Smooth muscle cell (in vitro differentiated cells): ENCODE measurements at regions not wholly inside any gene's neighbourhood (a gene's known extent, or its start where the extent isn't known, plus 50 kb on each side); places are given as distances from the start of the nearest gene placed in this dataset.

Experiments
- DNase-seq: peaks from one replicate; lab custom pipeline; 2025; ENCODE audit not compliant: unreplicated experiment; lab: John Stamatoyannopoulos, UW
- H2AFZ ChIP-seq: fragments of 200-600 bp; sonication (generic); 2 replicates; pipeline ENCODE4 v1.6.0; 2016; ENCODE audit warnings: antibody characterized with exemption, low read depth, mild to moderate bottlenecking
- H3F3A ChIP-seq: fragments of 200-600 bp; sonication (generic); 2 replicates; pipeline ENCODE4 v1.6.0; 2017; ENCODE audit warnings: antibody characterized with exemption, low read depth
- H3K27ac ChIP-seq: fragments of 200-600 bp; sonication (generic); 2 replicates; pipeline ENCODE4 v1.5.1; 2016; ENCODE audit warnings: low read depth, mild to moderate bottlenecking
- H3K27me3 ChIP-seq: fragments of 200-600 bp; sonication (generic); 2 replicates; pipeline ENCODE4 v1.6.1; 2016; ENCODE audit warnings: low read depth, mild to moderate bottlenecking
- H3K36me3 ChIP-seq: fragments of 200-600 bp; sonication (generic); 2 replicates; pipeline ENCODE4 v1.5.1; 2016; ENCODE audit warnings: low read depth
- H3K4me1 ChIP-seq: fragments of 200-600 bp; sonication (generic); 2 replicates; pipeline ENCODE4 v1.5.1; 2016; ENCODE audit warnings: low read depth
- H3K4me2 ChIP-seq: fragments of 200-600 bp; sonication (generic); 2 replicates; pipeline ENCODE4 v1.6.0; 2016; ENCODE audit warnings: mild to moderate bottlenecking
- H3K4me3 ChIP-seq: fragments of 200-600 bp; sonication (generic); 2 replicates; pipeline ENCODE4 v1.5.1; 2016; ENCODE audit warnings: mild to moderate bottlenecking
- H3K79me2 ChIP-seq: fragments of 200-600 bp; sonication (generic); 2 replicates; pipeline ENCODE4 v1.6.0; 2016; ENCODE audit warnings: low read depth, mild to moderate bottlenecking
- H3K9ac ChIP-seq: fragments of 200-600 bp; sonication (generic); 2 replicates; pipeline ENCODE4 v1.6.0; 2016; ENCODE audit warnings: low read depth
- H3K9me3 ChIP-seq: fragments of 200-600 bp; sonication (generic); replicated peaks from 2 replicates; pipeline ENCODE4 v1.5.1; 2016; ENCODE audit warnings: low read depth
- H4K20me1 ChIP-seq: fragments of 200-600 bp; sonication (generic); 2 replicates; pipeline ENCODE4 v1.6.0; 2016; ENCODE audit warnings: low read depth
- WGBS: methylation state at CpG from one replicate; pipeline ENCODE4 v1.1.7; 2016; ENCODE audit warnings: low lambda C conversion rate; 5-methylcytosine and 5-hydroxymethylcytosine counted together
- TF ChIP-seq, protein P1 (sequence below): fragments of 200-600 bp; sonication (generic); IDR thresholded peaks from 2 replicates; pipeline ENCODE4 v1.5.1; 2017; ENCODE audit warnings: borderline replicate concordance, mild to moderate bottlenecking, antibody characterized with exemption; ENCODE audit not compliant: insufficient read depth, poor library complexity, severe bottlenecking

DNA sequence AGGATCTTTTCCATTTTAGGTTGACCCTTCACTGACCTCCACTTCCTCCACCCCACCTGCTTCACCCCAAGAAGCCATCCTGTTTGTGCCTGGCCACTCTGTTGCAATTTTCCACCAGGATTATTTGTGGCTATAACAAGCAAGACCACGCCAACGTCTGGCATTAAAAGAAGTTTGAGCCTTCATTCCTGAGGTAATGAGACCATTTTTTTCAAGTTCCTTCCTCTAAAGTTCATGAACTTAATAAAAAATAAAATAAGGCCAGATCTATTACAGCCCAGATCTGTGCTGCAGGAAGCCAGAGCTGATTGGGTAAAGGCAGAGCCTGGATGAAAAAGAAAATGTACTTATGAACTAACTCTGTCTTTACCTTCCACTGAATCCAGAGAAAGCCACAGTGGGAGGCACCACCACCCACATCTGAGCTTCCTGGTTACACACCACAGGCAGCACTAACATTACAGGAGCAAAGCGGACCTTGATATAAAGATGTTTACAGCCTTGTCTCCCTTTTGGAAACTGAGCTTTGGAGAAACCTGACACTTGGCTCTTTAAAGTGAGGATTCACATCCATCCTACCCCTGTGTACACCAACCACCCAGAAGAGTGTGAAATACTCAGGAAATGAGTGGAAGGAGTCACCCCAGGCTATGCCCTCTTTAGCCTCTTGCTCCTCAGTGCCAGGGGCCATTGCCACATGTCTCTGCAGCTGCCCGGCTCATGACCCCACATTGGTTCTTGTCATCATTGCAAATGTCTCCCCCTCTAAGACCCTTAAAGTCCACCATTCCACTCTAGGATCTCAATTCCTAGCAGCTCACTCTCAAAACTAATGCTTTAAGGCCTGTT is 293.6 kb downstream of the PLPP3 start:
- Histone ChIP-seq H4K20me1 (no peaks in the 10 kb centered on the region), H3K27me3 (peaks cover 5% of the 10 kb centered on the region), H3K79me2 (no peaks in the 10 kb centered on the region), H2AFZ (no peak overlapping the region), H3K27ac (no peak overlapping the region), H3K4me1 (no peaks in the 10 kb centered on the region), H3K9ac (no peak overlapping the region), H3K9me3 (no peaks in the 10 kb centered on the region), H3K4me2 (no peak overlapping the region), H3K36me3 (no peaks in the 10 kb centered on the region), H3K4me3 (no peak overlapping the region), H3F3A (no peaks in the 10 kb centered on the region)
- DNase-seq = no peak
- TF ChIP-seq, protein P1, sequence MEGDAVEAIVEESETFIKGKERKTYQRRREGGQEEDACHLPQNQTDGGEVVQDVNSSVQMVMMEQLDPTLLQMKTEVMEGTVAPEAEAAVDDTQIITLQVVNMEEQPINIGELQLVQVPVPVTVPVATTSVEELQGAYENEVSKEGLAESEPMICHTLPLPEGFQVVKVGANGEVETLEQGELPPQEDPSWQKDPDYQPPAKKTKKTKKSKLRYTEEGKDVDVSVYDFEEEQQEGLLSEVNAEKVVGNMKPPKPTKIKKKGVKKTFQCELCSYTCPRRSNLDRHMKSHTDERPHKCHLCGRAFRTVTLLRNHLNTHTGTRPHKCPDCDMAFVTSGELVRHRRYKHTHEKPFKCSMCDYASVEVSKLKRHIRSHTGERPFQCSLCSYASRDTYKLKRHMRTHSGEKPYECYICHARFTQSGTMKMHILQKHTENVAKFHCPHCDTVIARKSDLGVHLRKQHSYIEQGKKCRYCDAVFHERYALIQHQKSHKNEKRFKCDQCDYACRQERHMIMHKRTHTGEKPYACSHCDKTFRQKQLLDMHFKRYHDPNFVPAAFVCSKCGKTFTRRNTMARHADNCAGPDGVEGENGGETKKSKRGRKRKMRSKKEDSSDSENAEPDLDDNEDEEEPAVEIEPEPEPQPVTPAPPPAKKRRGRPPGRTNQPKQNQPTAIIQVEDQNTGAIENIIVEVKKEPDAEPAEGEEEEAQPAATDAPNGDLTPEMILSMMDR = no peak
- WGBS = 62% methylated on average over 4 of the region's 4 CpGs

DNA sequence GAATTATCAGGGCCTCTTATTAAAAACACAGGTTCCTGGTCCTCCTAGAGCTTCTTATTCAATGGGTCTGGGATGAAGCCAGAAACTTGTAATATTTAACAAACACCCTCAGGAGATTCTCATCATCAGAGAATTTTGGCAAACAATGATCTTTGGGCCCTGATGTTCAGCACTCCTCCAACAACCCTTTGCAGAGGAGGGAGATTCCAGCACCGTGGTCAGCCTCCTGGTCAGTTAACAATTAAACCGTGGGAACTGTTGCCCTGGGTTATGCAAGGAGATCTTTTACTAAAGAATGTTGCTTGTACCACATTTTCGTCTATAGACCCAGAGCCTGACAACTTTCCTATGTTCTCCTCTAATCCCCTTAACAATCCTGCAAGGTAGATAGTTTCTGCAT is 294.4 kb downstream of the PLPP3 start:
- H3K4me3 ChIP-seq = no peak overlapping the region
- no peak overlapping the region for H3K9ac ChIP-seq
- no peaks in the 10 kb centered on the region for H3K27me3 ChIP-seq
- H3K79me2 ChIP-seq = no peaks in the 10 kb centered on the region
- 59% methylated on average over 3 of the region's 3 CpGs for WGBS
- H3K9me3 ChIP-seq = no peaks in the 10 kb centered on the region
- no peaks in the 10 kb centered on the region for H3K4me1 ChIP-seq
- no peak for DNase-seq
- TF ChIP-seq, protein P1 = no peak
- no peaks in the 10 kb centered on the region for H4K20me1 ChIP-seq
- H3F3A ChIP-seq = no peaks in the 10 kb centered on the region
- no peak overlapping the region for H3K4me2 ChIP-seq
- H3K36me3 ChIP-seq = no peaks in the 10 kb centered on the region
- no peak overlapping the region for H2AFZ ChIP-seq
- H3K27ac ChIP-seq = no peak overlapping the region

DNA sequence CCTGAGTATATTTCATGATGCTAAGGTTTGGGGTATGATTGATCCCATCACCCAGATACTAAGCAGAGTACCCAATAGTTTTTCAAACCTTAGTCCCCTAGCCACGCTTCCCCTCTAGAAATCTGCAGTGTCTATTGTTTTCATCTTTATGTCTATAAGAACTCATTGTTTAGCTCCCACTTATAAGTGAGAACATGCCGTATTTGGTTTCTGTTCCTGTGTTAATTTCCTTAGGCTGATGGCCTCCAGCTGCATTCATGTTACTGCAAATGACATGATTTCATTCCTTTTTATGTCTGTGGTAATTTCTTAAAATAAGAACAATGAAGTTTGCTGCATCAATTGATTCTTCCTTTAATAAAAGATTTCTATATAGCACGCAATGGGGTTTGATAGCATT is 301.3 kb downstream of the PLPP3 start:
- 96% methylated on average over 3 of the region's 3 CpGs for WGBS
- H3K4me1 ChIP-seq = no peaks in the 10 kb centered on the region

More for the DNA sequence above, 301.3 kb downstream of the PLPP3 start:
- no peak for DNase-seq
- H3F3A ChIP-seq = no peaks in the 10 kb centered on the region
- H3K4me3 ChIP-seq = no peak overlapping the region
- H4K20me1 ChIP-seq = no peaks in the 10 kb centered on the region
- no peaks in the 10 kb centered on the region for H3K79me2 ChIP-seq
- H3K4me2 ChIP-seq = no peak overlapping the region
- no peak overlapping the region for H2AFZ ChIP-seq
- H3K9me3 ChIP-seq = no peaks in the 10 kb centered on the region
- no peak overlapping the region for H3K27ac ChIP-seq
- no peaks in the 10 kb centered on the region for H3K36me3 ChIP-seq
- no peak overlapping the region for H3K9ac ChIP-seq
- no peaks in the 10 kb centered on the region for H3K27me3 ChIP-seq
- TF ChIP-seq, protein P1 = no peak
